T-helper 17 cell (primary cell): ENCODE measurements at regions not wholly inside any gene's neighbourhood (a gene's known extent, or its start where the extent isn't known, plus 50 kb on each side); places are given as distances from the start of the nearest gene placed in this dataset.

ENCODE experiments used
- ATAC-seq: fragments of 150-1000 bp; cut with Tn5 transposase; 2 replicates; pipeline ENCODE4 v1.10.0; 2021; ENCODE audit warnings: mild to moderate bottlenecking, moderate library complexity
- DNase-seq, 3 donors: peaks; one replicate each; pipeline versions ENCODE4 v3.0.0 to v3.0.0-alpha.2; 2020 to 2021
- H3K9me3 ChIP-seq: one replicate; pipeline ENCODE4 v1.7.0; 2013; ENCODE audit warnings: low read length, mild to moderate bottlenecking; ENCODE audit not compliant: control insufficient read depth, poor library complexity, severe bottlenecking
- H3K27ac Mint-ChIP-seq: one replicate; pipeline ENCODE4 v1.8.0; 2022; ENCODE audit warnings: mild to moderate bottlenecking, moderate library complexity, mixed read lengths
- H3K27me3 Mint-ChIP-seq: one replicate; pipeline ENCODE4 v1.8.0; 2022; ENCODE audit warnings: mixed read lengths
- H3K36me3 Mint-ChIP-seq: one replicate; pipeline ENCODE4 v1.8.0; 2022; ENCODE audit warnings: low read depth, mixed read lengths
- H3K4me1 Mint-ChIP-seq: one replicate; pipeline ENCODE4 v1.8.0; 2022; ENCODE audit warnings: mild to moderate bottlenecking, mixed read lengths
- H3K4me3 Mint-ChIP-seq: one replicate; pipeline ENCODE4 v1.8.0; 2022; ENCODE audit warnings: mild to moderate bottlenecking, moderate library complexity, mixed read lengths

DNA sequence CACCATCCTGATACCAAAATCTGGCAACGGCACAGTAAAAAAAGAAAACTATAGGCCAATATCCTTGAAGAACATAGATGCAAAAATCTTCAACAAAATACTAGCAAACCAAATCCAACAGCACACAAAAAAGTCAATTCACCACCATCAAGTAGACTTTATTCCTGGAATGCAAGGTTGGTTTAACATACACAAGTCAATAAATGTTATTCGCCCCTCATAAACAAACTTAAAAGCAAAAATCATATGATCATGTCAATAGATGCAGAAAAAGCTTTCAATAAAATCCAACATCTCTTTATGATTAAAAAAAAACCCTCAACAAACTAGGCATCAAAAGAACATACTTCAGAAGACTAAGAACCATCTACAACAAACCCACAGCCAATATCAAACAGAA lies 252.9 kb downstream of the UACA start:
- Mint-ChIP-seq H3K27me3 (peaks cover 4% of the 10 kb centered on the region), H3K4me3 (no peak overlapping the region), H3K36me3 (no peaks in the 10 kb centered on the region)

DNA sequence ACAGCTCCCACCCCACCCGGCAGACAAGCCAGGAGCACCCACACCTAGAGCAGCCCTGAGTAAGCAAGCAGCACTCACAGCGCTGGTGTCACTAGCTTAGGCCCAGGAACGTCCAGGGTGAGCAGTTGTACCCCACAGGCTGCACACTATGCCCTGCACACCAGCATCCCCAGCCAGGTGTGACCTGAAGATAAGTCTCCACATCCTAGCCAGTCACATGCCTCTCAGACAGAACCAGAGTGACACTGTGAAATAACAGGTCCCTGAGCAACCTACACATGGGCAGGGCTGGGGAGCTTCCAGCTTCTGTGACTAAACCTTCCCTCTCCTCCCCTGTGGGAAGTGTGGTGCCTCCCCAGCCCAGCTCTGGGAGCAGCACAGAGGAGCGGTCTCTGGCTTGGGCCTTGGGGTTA lies 253.6 kb downstream of the UACA start:
- no peaks in the 10 kb centered on the region for H3K36me3 Mint-ChIP-seq
- H3K4me1 Mint-ChIP-seq: peaks cover 10% of the 10 kb centered on the region
- H3K4me3 Mint-ChIP-seq: no peak overlapping the region
- ATAC-seq (no peak), DNase-seq (no peak)
- H3K9me3 ChIP-seq: peaks cover 10% of the 10 kb centered on the region
- H3K27ac Mint-ChIP-seq: no peak overlapping the region
- H3K27me3 Mint-ChIP-seq: no peaks in the 10 kb centered on the region

More for the DNA sequence above, 252.9 kb downstream of the UACA start:
- no peak for ATAC-seq
- peaks cover 10% of the 10 kb centered on the region for H3K9me3 ChIP-seq
- H3K4me1 Mint-ChIP-seq: peaks cover 10% of the 10 kb centered on the region
- DNase-seq: no peak
- H3K27ac Mint-ChIP-seq: no peak overlapping the region

DNA sequence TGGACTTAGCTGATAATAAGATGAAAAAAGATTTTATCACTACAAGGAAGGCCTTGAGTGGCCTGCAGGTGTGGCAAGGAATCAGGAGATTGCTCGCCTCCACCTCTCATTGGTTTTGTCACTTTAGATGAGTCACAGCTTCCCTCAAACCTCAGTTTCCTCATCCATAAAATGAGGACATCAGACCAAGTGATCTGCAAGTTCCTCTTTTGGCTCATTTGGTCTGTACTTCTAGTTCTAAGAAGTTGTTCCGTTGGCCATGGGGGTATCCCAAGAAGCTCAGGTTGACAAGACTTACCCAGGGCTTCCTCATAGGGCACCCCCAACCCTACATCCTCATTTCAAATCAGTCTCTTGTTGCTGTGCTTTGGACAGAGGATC lies 254.1 kb downstream of the UACA start:
- peaks cover 10% of the 10 kb centered on the region for H3K9me3 ChIP-seq
- Mint-ChIP-seq H3K4me1 (peaks cover 15% of the 10 kb centered on the region), H3K36me3 (no peaks in the 10 kb centered on the region), H3K27ac (no peak overlapping the region), H3K27me3 (no peaks in the 10 kb centered on the region), H3K4me3 (no peak overlapping the region)
- no peak for ATAC-seq
- no peak for DNase-seq

DNA sequence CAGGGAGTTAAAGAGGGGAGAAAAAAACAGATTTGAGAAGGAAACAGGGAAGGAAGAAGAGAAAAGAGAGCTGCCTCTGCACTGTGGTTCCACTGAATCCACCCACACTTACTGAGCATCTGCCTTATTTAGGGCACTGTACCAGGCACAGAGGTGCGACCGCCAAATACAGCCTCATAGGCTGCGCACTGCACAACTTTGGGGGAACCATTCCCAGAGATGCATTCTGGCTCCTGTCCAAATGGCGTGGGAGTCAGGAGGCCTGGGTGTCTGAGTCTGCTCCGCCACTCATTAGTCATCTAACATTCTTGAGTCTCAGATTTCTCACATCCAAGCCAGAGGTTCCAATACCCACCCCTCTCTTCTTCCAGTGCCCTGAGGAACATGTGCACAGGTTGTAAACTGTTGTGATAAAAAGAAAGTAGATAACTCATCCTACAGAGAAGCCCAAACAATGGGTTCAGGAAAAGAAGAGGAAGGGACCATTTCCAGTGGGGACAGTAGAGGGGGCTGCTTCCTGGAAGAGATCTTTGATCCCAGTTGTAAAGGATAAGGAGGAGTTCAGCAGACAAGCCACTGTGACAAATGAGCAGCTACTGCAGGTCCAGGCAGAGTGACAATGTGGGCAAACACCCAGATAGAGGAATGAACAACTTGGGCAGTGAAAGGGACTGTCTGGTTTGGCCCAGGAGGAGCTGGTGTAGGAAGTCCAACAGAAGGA lies 254.6 kb downstream of the UACA start:
- Mint-ChIP-seq H3K4me3 (no peak overlapping the region), H3K4me1 (peaks cover 20% of the 10 kb centered on the region), H3K27ac (no peak overlapping the region), H3K36me3 (no peaks in the 10 kb centered on the region), H3K27me3 (no peaks in the 10 kb centered on the region)
- ATAC-seq: no peak
- peaks cover 10% of the 10 kb centered on the region for H3K9me3 ChIP-seq
- DNase-seq: no peak

DNA sequence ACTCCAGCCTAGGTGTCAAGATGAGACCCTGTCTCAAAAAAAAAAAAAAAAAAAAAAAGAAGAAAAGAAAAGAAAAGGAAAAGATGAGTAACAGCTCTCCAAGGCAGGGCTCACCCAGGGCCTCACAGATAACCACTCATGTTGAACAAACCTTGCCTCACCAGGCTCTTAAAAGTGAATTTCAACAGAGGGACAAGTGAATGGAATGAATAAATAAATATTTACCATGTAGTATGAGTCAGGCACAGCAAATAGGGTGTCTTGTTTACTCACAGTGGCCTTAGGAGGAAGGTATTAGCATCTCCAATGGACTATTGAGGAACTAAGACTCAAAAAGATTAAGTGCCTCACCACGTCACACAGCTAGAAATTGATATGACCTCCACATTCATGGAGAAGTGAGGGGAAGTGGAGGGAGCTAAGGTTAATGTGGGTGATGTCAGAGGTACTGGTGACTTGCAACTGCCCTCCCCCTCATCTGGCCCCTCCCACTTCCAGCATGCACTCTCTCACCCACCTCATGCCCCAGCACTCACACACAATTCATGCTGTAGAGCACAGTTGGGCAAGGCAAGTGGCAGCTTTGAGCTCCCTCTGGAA lies 255.5 kb downstream of the UACA start:
- H3K9me3 ChIP-seq: peaks cover 10% of the 10 kb centered on the region
- H3K4me1 Mint-ChIP-seq: peaks cover 28% of the 10 kb centered on the region
- no peaks in the 10 kb centered on the region for H3K36me3 Mint-ChIP-seq
- H3K4me3 Mint-ChIP-seq: no peak overlapping the region
- no peak overlapping the region for H3K27ac Mint-ChIP-seq
- ATAC-seq (peak; percentile 39), DNase-seq (no peak)
- no peaks in the 10 kb centered on the region for H3K27me3 Mint-ChIP-seq

DNA sequence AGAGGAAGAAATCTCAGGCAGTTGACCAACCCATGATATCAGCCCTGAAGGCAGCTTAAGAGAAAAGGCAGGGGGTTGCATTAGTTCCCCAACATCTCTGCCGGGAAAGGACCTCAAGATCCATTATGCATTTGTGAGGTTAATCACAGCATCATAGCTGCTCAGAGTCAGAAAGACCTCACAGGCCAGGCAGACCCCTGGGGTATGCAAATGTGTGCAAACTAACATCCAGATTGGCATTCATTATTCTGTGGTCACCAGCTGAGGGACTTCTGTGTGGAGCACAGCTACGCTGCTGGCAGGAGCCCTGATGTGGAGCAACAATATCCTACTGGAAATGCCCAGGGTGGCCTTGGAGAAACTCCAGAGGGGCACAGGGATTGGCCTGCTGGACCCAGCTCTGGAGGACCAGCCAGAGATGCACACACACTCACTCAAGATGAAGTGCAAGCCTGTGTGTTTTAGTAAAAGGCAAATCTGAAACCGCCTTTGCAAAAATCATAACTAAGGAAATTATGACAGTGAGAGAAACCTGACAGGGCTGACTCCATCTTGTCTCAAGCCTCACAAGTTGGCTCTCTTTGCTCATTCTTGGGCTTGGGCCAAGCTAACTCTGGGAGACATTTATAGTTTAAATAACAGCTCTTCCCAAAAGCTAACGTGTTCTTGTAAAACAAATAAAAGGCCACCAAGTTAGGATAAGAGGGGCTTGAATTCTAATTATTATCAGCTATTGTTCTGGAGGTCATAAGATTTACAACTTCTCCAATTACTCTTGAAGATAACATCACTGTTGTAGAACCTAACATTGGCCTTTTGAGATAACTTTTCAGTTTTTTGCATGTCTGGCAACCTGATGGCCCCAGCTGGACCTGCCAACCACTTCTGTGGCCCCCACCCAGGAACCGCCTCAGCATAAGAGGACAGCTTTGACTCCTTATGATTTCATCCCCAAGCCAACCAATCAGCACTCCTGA lies 257.1 kb downstream of the UACA start:
- H3K4me1 Mint-ChIP-seq: peaks cover 32% of the 10 kb centered on the region
- no peaks in the 10 kb centered on the region for H3K27me3 Mint-ChIP-seq
- ATAC-seq (no peak), DNase-seq (no peak)
- peaks cover 7% of the 10 kb centered on the region for H3K9me3 ChIP-seq
- H3K4me3 Mint-ChIP-seq: no peak overlapping the region
- no peak overlapping the region for H3K27ac Mint-ChIP-seq
- H3K36me3 Mint-ChIP-seq: no peaks in the 10 kb centered on the region

DNA sequence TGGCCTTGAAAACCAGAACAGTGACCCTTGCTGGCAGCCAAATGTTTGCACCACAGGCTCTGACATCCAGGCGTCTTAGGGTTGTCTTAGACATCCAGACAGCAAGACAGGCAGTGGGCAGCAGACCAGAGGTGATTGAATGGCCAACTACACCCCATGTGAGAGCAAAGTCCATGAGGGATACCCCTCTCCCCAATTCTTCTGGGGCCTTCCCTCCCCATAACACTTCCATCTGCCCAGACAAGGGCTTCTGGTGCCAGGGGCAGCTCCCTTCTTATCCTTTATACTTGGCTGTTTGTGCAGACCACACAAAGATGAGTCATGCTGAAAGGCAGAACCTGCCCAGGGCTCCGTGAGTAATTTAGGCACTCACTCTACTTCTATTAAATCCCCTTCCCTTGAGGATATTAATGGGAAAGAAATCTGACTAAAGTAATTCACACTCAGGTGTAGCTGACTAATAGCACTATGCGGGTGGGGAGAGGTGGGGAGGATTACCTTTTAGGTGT lies 257.9 kb downstream of the UACA start:
- peaks cover 1% of the 10 kb centered on the region for H3K9me3 ChIP-seq
- peak overlapping the region; percentile 61 for H3K27ac Mint-ChIP-seq
- DNase-seq (no peak), ATAC-seq (no peak)
- no peak overlapping the region for H3K4me3 Mint-ChIP-seq
- no peaks in the 10 kb centered on the region for H3K36me3 Mint-ChIP-seq
- peaks cover 35% of the 10 kb centered on the region for H3K4me1 Mint-ChIP-seq
- no peaks in the 10 kb centered on the region for H3K27me3 Mint-ChIP-seq

DNA sequence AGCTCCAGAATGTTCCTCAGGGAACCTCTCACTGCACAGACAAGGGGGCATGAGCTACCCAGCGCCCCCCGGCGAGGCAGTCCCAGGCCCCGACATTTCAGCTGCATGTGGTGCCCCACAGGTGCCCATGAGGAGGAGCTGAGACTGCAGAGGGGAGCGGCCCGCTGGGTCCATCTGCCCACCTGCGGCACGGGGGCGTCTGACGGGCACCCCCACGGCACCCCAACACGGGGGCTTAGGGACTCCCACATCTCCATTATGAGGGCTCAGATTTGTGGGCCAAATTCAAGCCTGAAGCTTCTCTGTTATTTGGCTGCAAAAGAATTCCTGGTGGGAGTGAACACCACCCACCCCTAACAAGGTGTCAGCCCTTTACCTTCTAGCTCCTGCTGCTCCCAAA lies 258.4 kb downstream of the UACA start:
- Mint-ChIP-seq H3K4me1 (peaks cover 35% of the 10 kb centered on the region), H3K36me3 (no peaks in the 10 kb centered on the region), H3K27me3 (no peaks in the 10 kb centered on the region), H3K27ac (peak overlapping the region; percentile 61), H3K4me3 (peak overlapping the region; percentile 67)
- ATAC-seq: no peak
- no peaks in the 10 kb centered on the region for H3K9me3 ChIP-seq
- DNase-seq: no peak

DNA sequence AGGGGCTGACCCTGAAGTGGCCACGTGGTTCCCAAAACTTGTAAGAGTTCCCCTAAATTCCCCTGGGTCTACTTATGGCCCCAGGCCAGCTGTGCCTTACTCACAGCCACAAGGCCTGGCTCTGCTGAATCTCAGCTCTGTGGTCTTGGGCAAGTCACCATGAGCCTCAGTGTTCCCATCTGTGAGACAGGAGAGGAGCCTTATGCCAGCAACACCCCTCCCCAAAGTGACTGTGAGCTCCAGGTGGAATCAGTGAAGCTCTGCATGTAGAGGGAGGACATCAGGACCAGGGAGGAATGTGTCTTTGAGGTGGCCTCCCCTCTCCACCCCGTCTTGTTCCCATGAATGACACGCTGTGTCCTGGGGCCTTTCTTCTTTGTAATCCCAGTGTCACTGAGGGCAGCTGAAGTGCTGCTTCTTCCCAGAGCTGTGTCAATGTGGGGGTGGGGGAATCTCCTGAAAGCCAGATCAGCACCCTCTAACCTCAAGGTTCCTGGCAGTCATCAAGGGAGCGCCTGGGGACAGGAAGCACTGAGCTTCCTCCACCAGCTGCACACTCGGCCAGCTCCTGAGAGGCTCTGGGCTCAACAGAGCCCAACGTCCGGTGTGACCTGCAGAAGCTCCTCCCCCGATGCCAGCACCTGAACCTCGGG lies 258.9 kb downstream of the UACA start:
- H3K4me3 Mint-ChIP-seq: peak overlapping the region; percentile 67

DNA sequence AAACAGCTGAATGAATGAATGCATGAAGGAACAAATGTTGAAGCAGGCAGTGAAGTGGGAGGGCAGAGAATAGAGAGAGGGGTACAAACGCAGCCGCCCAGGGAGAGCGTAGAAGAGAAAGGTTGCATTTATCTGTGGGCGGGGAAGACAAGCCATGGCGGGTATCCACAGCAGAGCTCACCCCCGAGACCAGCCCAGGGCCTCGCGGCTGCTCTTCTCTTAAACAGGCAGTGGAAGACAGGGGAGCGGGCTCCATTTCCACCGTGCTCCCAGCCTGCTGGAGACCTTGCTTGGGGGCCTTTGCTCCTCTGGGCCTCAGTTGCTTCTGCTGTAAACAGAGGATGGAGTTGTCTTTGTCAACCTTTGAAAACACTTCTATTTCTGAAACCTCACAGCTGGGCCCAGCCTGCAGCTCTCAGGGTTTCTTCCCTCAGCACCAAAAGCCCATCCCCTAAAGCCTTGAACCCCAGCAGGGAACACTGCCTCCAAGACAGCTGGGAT lies 259.5 kb downstream of the UACA start:
- Mint-ChIP-seq H3K27ac (peak overlapping the region; percentile 61), H3K36me3 (no peaks in the 10 kb centered on the region), H3K27me3 (no peaks in the 10 kb centered on the region), H3K4me1 (peaks cover 34% of the 10 kb centered on the region), H3K4me3 (peak overlapping the region; percentile 83)
- DNase-seq (no peak), ATAC-seq (no peak)
- no peaks in the 10 kb centered on the region for H3K9me3 ChIP-seq

More for the DNA sequence above, 258.9 kb downstream of the UACA start:
- Mint-ChIP-seq H3K36me3 (no peaks in the 10 kb centered on the region), H3K27ac (peak overlapping the region; percentile 61), H3K27me3 (no peaks in the 10 kb centered on the region), H3K4me1 (peaks cover 35% of the 10 kb centered on the region)
- ATAC-seq: peak; percentile 43
- H3K9me3 ChIP-seq: no peaks in the 10 kb centered on the region
- no peak for DNase-seq

DNA sequence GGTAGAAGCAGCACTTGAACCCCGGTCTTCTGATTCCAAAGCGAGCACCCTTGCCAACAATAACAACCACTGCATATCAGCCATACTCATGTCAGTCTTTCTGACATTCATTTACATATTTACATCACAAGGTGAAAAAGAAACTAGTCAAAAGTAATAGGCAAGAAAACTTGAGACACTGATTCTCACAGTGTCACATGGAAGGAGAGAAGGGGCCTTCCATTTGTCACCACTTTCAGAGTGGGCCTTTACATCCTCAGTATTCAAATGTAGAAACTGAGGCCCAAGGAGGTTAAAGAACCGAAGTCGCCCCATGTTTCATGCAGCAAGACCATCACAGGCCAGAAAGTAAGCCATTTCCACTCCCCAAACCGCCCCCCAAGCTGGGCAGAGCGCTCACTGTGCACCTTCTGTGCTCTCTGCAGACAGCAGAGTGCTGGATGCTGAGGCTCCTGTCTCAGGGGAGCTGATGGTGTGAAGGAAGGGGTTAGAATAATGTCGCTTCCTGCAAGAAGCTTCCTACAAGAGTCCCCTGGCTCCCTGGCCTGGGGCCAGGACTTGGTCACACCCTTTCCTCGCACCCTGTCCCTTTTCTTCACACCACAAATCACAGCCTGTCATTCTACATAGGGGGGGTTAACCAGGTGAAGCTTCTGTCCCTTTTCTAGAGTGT lies 260.1 kb downstream of the UACA start:
- H3K27me3 Mint-ChIP-seq: no peaks in the 10 kb centered on the region
- H3K4me1 Mint-ChIP-seq: peaks cover 32% of the 10 kb centered on the region
- no peaks in the 10 kb centered on the region for H3K36me3 Mint-ChIP-seq
- DNase-seq (no peak), ATAC-seq (no peak)
- peak overlapping the region; percentile 83 for H3K4me3 Mint-ChIP-seq
- H3K9me3 ChIP-seq: no peaks in the 10 kb centered on the region
- H3K27ac Mint-ChIP-seq: peak overlapping the region; percentile 51

DNA sequence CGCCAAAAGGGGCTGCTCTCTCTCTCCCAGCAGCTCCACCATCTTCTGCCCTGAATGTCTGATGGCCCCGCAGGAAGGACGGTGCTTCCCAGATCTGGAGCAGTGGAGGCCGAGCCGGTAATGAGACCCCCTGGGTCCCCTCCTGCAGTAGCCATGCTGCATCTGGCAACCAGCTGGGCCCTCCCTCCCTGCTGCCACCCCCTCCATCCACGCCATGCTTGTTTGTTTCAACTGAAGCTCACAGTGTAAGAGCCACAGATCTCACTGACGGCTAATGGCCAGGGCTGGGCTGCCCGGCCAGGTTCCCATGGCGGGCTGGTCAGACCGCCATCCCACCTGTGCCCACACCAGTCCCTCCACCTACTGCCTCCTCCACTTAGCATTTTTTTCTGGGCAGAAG lies 260.8 kb downstream of the UACA start:
- DNase-seq: no peak
- no peak for ATAC-seq
- H3K4me3 Mint-ChIP-seq: no peak overlapping the region
- H3K36me3 Mint-ChIP-seq: no peaks in the 10 kb centered on the region
- H3K27me3 Mint-ChIP-seq: no peaks in the 10 kb centered on the region
- H3K4me1 Mint-ChIP-seq: peaks cover 32% of the 10 kb centered on the region
- no peaks in the 10 kb centered on the region for H3K9me3 ChIP-seq
- H3K27ac Mint-ChIP-seq: no peak overlapping the region
